Activated B cell treated with CpG ODN at 0.5 μM for 24 hours (primary cell): ENCODE measurements at regions not wholly inside any gene's neighbourhood (a gene's known extent, or its start where the extent isn't known, plus 50 kb on each side); places are given as distances from the start of the nearest gene placed in this dataset.

Experiments used
- ATAC-seq: fragments of 200-7000 bp; cut with Tn5 transposase; one replicate; pipeline ENCODE4 v1.10.0; 2021; ENCODE audit warnings: low read depth, mild to moderate bottlenecking, moderate library complexity
- CTCF ChIA-PET: fragments of 350-600 bp; sonication (Branson Sonifier 250); formaldehyde crosslinking; loops from one replicate; lab custom pipeline; 2021; ENCODE audit warnings: antibody characterized with exemption; lab: Charles Lee
- POLR2A ChIA-PET: fragments of 350-600 bp; sonication (Branson Sonifier 250); formaldehyde crosslinking; loops from one replicate; lab custom pipeline; 2021; ENCODE audit warnings: antibody characterized with exemption; lab: Charles Lee
- DNase-seq: peaks from one replicate; pipeline ENCODE4 v3.0.0; 2022
- H3K27ac Mint-ChIP-seq: one replicate; pipeline ENCODE4 v1.8.0; 2020; ENCODE audit warnings: mixed read lengths
- H3K27me3 Mint-ChIP-seq: one replicate; pipeline ENCODE4 v1.8.0; 2021; ENCODE audit warnings: mixed read lengths
- H3K36me3 Mint-ChIP-seq: one replicate; pipeline ENCODE4 v1.8.0; 2021; ENCODE audit warnings: low read depth, mixed read lengths
- H3K4me1 Mint-ChIP-seq: one replicate; pipeline ENCODE4 v1.8.0; 2021; ENCODE audit warnings: mixed read lengths
- H3K4me3 Mint-ChIP-seq: one replicate; pipeline ENCODE4 v1.8.0; 2020; ENCODE audit warnings: mild to moderate bottlenecking, mixed read lengths
- H3K9me3 Mint-ChIP-seq: one replicate; pipeline ENCODE4 v1.8.0; 2020; ENCODE audit warnings: mixed read lengths
- CTCF ChIP-seq: fragments of 200-600 bp; IDR thresholded peaks from one replicate; pipeline ENCODE4 v1.8.0; 2022; ENCODE audit warnings: antibody characterized with exemption, mild to moderate bottlenecking
- intact Hi-C: fragments of 100-400 bp; cut with micrococcal nuclease; formaldehyde crosslinking; loops from one replicate; pipeline ENCODE4 v1.15.1; 2024

GRCh38 chrY:7459802-7460201 lies 548.2 kb upstream of the AMELY start:
- TF ChIP-seq CTCF, result no peak
- H3K27me3 Mint-ChIP-seq, result peaks cover 23% of the 10 kb centered on the region
- peaks cover 2% of the 10 kb centered on the region for H3K9me3 Mint-ChIP-seq
- CTCF ChIA-PET, result no interaction called here
- POLR2A ChIA-PET, result no interaction called here
- H3K4me1 Mint-ChIP-seq, result no peaks in the 10 kb centered on the region
- H3K4me3 Mint-ChIP-seq, result no peak overlapping the region
- DNase-seq (no peak), ATAC-seq (no peak)
- no peaks in the 10 kb centered on the region for H3K36me3 Mint-ChIP-seq
- intact Hi-C loops, result no loop called here
- no peak overlapping the region for H3K27ac Mint-ChIP-seq

- no peak for DNase-seq
- H3K4me3 Mint-ChIP-seq, result no peak overlapping the region
- no peak for ATAC-seq
- no peak overlapping the region for H3K27ac Mint-ChIP-seq
- H3K27me3 Mint-ChIP-seq, result peaks cover 19% of the 10 kb centered on the region
- peaks cover 2% of the 10 kb centered on the region for H3K9me3 Mint-ChIP-seq
- no peak for TF ChIP-seq CTCF
- ChIA-PET POLR2A (no interaction called here), CTCF (no interaction called here)
- intact Hi-C loops, result no loop called here
- no peaks in the 10 kb centered on the region for H3K36me3 Mint-ChIP-seq
- H3K4me1 Mint-ChIP-seq, result peaks cover 1% of the 10 kb centered on the region
These were observed 546.9 kb upstream of the AMELY start for GRCh38 chrY:7458301-7459078.

GRCh38 chrY:7457286-7458015 lies 545.9 kb upstream of the AMELY start:
- no peak for TF ChIP-seq CTCF
- intact Hi-C loops, result no loop called here
- DNase-seq (no peak), ATAC-seq (no peak)
- Mint-ChIP-seq H3K27ac (no peak overlapping the region), H3K9me3 (peaks cover 5% of the 10 kb centered on the region), H3K36me3 (no peaks in the 10 kb centered on the region), H3K27me3 (peaks cover 19% of the 10 kb centered on the region), H3K4me1 (peaks cover 8% of the 10 kb centered on the region), H3K4me3 (no peak overlapping the region)
- ChIA-PET POLR2A (no interaction called here), CTCF (no interaction called here)

GRCh38 chrY:7455626-7456025 lies 544.1 kb upstream of the AMELY start:
- intact Hi-C loops, result no loop called here
- TF ChIP-seq CTCF, result no peak
- ATAC-seq, result no peak
- ChIA-PET CTCF (no interaction called here), POLR2A (no interaction called here)
- Mint-ChIP-seq H3K9me3 (peaks cover 5% of the 10 kb centered on the region), H3K4me3 (no peak overlapping the region), H3K27ac (no peak overlapping the region), H3K36me3 (no peaks in the 10 kb centered on the region), H3K27me3 (peaks cover 13% of the 10 kb centered on the region), H3K4me1 (peaks cover 10% of the 10 kb centered on the region)
- no peak for DNase-seq

GRCh38 chrY:7453336-7453735 lies 541.8 kb upstream of the AMELY start:
- Mint-ChIP-seq H3K9me3 (peaks cover 3% of the 10 kb centered on the region), H3K27me3 (peaks cover 19% of the 10 kb centered on the region), H3K4me3 (no peak overlapping the region), H3K27ac (no peak overlapping the region), H3K4me1 (peaks cover 10% of the 10 kb centered on the region), H3K36me3 (no peaks in the 10 kb centered on the region)
- intact Hi-C loops, result loop anchor here (5.0 kb wide), 2 partner anchors 269 to 1084 kb away; no protein-coding TSS in a partner anchor
- no peak for DNase-seq
- POLR2A ChIA-PET, result interaction anchor here (0.7 kb wide), 1 partner anchor 95 kb away, joined by 3 read pairs; no protein-coding TSS in a partner anchor
- peak; percentile 91 for ATAC-seq
- no peak for TF ChIP-seq CTCF
- CTCF ChIA-PET, result no interaction called here
